ENCODE measurements at regions not wholly inside any gene's neighbourhood (a gene's known extent, or its start where the extent isn't known, plus 50 kb on each side); places are given as distances from the start of the nearest gene placed in this dataset.

DNA sequence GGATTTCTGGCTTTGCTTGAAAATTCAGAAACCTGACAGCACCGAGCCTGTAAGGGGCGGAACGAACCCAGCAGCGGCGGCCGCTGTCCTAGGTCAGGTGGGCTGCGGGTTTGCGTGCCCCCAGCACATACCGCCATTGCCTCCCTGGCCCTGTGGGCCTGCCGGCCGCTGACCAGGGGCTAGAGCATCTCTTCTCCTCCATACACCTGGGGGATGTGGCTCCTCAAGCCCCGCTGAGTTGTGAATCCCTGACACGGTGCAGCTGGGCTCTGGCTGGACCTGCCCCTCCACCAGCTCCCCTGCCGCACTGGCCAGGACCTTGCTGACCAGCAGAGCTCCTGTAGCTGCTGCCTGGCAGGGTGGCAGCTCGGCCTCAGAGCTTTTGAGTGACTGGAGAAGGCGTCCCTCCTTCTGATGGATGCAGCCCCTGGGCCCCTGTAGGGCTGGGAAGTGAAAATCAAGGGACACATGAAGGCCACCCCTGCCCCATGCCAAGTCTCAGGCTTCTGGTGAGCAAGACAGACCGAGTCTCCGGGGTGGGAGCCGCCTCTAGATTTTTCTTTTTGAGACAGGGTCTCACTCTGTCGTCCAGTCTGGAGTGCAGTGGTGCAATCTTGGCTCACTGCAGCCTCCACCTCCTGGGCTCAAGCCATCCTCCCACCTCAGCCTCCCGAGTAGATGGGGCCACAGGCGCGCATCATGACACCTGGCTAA is 184.9 kb upstream of the SFSWAP start:
- Histone ChIP-seq H3K4me2 (ENCODE audit: low read length) (no peak overlapping the region), H2AK5ac (ENCODE audit: low read length) (no peak overlapping the region), H3K27me3 (ENCODE audit: insufficient read depth, low read length, poor library complexity) (no peaks in the 10 kb centered on the region), H2BK15ac (replicated peaks; ENCODE audit: low read depth) (no peak overlapping the region), H3K36me3 (ENCODE audit: control insufficient read depth, insufficient read depth, low read length) (no peaks in the 10 kb centered on the region), H3K4ac (ENCODE audit: low read depth, low read length) (no peak overlapping the region), H3K18ac (ENCODE audit: low read length) (no peak overlapping the region), H3K27ac (ENCODE audit: low read depth, low read length) (no peak overlapping the region), H4K8ac (ENCODE audit: low read depth, low read length) (no peak overlapping the region), H2BK5ac (ENCODE audit: low read length) (no peak overlapping the region), H3K4me3 (ENCODE audit: low read length) (no peak overlapping the region), H3K23ac (ENCODE audit: low read length) (no peak overlapping the region), H3K79me1 (ENCODE audit: low read length) (no peaks in the 10 kb centered on the region), H3K56ac (ENCODE audit: low read length) (no peak overlapping the region), H3K79me2 (ENCODE audit: control insufficient read depth, insufficient read depth, low read length) (no peaks in the 10 kb centered on the region), H3K9ac (ENCODE audit: low read length) (no peak overlapping the region), H4K5ac (ENCODE audit: low read length) (no peak overlapping the region), H3K4me1 (ENCODE audit: control insufficient read depth, low read depth, low read length) (no peaks in the 10 kb centered on the region), H2BK120ac (ENCODE audit: low read depth, low read length) (no peak overlapping the region)
- no peak for DNase-seq
- no CpG with 5 or more reads among the region's 23 CpGs for WGBS (ENCODE audit: extremely low coverage, insufficient coverage, low lambda C conversion rate)

DNA sequence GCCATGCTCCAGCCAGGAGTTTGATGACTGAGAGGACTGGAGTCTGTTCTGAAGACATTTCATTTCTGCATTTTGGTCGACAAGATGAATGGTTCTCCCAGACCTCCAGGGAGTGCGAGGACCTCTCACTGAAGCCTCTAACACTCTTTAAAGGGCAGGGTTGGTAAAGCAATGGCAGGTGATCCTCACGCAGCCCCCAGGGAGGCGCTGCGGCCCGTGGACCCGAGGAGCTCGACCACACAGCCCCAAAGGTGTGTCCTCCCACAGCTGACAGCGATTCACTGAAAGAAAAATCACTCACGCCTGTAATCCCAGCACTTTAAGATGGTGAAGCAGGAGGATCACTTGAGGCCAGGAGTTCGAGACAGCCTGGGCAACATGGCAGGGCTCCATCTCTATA is 183.8 kb upstream of the SFSWAP start:
- no peak overlapping the region for H2BK5ac ChIP-seq (ENCODE audit: low read length)
- no peaks in the 10 kb centered on the region for H3K79me2 ChIP-seq (ENCODE audit: control insufficient read depth, insufficient read depth, low read length)
- H2BK120ac ChIP-seq (ENCODE audit: low read depth, low read length) = no peak overlapping the region
- H3K27me3 ChIP-seq (ENCODE audit: insufficient read depth, low read length, poor library complexity) = no peaks in the 10 kb centered on the region
- H2BK15ac ChIP-seq (replicated peaks; ENCODE audit: low read depth) = no peak overlapping the region
- H3K4me1 ChIP-seq (ENCODE audit: control insufficient read depth, low read depth, low read length) = no peaks in the 10 kb centered on the region
- no peak overlapping the region for H3K4me3 ChIP-seq (ENCODE audit: low read length)
- no peaks in the 10 kb centered on the region for H3K36me3 ChIP-seq (ENCODE audit: control insufficient read depth, insufficient read depth, low read length)
- H3K23ac ChIP-seq (ENCODE audit: low read length) = no peak overlapping the region
- no CpG with 5 or more reads among the region's 11 CpGs for WGBS (ENCODE audit: extremely low coverage, insufficient coverage, low lambda C conversion rate)
- no peaks in the 10 kb centered on the region for H3K79me1 ChIP-seq (ENCODE audit: low read length)
- H2AK5ac ChIP-seq (ENCODE audit: low read length) = no peak overlapping the region
- no peak overlapping the region for H3K27ac ChIP-seq (ENCODE audit: low read depth, low read length)
- H4K5ac ChIP-seq (ENCODE audit: low read length) = no peak overlapping the region
- H3K9ac ChIP-seq (ENCODE audit: low read length) = no peak overlapping the region
- H3K56ac ChIP-seq (ENCODE audit: low read length) = no peak overlapping the region
- H3K4ac ChIP-seq (ENCODE audit: low read depth, low read length) = no peak overlapping the region
- DNase-seq = no peak
- H3K4me2 ChIP-seq (ENCODE audit: low read length) = no peak overlapping the region
- no peak overlapping the region for H3K18ac ChIP-seq (ENCODE audit: low read length)
- H4K8ac ChIP-seq (ENCODE audit: low read depth, low read length) = no peak overlapping the region

DNA sequence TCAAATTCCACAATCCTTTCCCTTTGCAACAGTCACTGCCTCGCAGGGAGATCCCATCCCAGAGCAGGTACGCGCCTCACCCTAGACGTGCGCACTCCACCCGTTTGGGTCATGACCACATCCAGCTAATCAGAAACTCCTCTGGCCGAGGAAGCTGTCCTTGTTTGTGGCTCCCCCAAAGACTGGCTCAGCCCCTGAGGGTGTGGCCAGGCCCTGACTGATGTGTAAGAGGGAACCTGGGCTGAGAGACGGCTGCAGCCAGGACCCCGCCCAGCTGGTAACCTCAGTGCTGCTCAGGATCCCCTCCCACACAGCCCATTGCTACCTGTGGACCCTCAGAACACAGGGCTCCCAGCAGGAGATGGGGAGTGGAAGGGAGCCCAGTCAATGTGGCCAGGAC is 183.2 kb upstream of the SFSWAP start:
- WGBS (ENCODE audit: extremely low coverage, insufficient coverage, low lambda C conversion rate) = no CpG with 5 or more reads among the region's 9 CpGs
- no peak overlapping the region for H2BK5ac ChIP-seq (ENCODE audit: low read length)
- no peak overlapping the region for H3K56ac ChIP-seq (ENCODE audit: low read length)
- no peak overlapping the region for H2BK15ac ChIP-seq (replicated peaks; ENCODE audit: low read depth)
- no peaks in the 10 kb centered on the region for H3K27me3 ChIP-seq (ENCODE audit: insufficient read depth, low read length, poor library complexity)
- no peak overlapping the region for H3K9ac ChIP-seq (ENCODE audit: low read length)
- H4K8ac ChIP-seq (ENCODE audit: low read depth, low read length) = no peak overlapping the region
- no peak overlapping the region for H2AK5ac ChIP-seq (ENCODE audit: low read length)
- no peak for DNase-seq
- H3K4me1 ChIP-seq (ENCODE audit: control insufficient read depth, low read depth, low read length) = no peaks in the 10 kb centered on the region
- H3K79me1 ChIP-seq (ENCODE audit: low read length) = no peaks in the 10 kb centered on the region
- no peak overlapping the region for H2BK120ac ChIP-seq (ENCODE audit: low read depth, low read length)
- H3K4me3 ChIP-seq (ENCODE audit: low read length) = no peak overlapping the region
- H3K4me2 ChIP-seq (ENCODE audit: low read length) = no peak overlapping the region
- no peak overlapping the region for H4K5ac ChIP-seq (ENCODE audit: low read length)
- no peak overlapping the region for H3K23ac ChIP-seq (ENCODE audit: low read length)
- no peak overlapping the region for H3K4ac ChIP-seq (ENCODE audit: low read depth, low read length)
- H3K27ac ChIP-seq (ENCODE audit: low read depth, low read length) = no peak overlapping the region
- no peaks in the 10 kb centered on the region for H3K79me2 ChIP-seq (ENCODE audit: control insufficient read depth, insufficient read depth, low read length)
- no peak overlapping the region for H3K18ac ChIP-seq (ENCODE audit: low read length)
- H3K36me3 ChIP-seq (ENCODE audit: control insufficient read depth, insufficient read depth, low read length) = no peaks in the 10 kb centered on the region

DNA sequence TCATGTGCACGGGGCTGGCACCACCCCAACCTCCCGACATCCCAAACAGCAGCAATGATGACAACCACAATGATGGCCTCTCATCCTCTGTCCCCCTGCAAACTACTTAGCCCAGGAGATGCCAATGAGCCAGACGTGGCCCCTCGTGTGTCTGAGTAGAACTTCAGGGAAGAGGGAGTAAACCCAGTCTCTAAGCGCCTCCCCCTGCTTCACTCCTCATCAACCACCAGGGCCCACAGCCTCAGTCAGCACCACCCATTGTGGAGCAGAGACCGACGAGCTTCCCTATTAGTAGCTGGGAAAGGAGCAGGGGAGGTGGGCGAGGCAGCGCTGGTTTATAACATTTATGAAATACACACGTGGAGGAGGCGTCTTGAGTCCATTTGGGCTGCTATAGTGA is 182.7 kb upstream of the SFSWAP start:
- Histone ChIP-seq H3K4ac (ENCODE audit: low read depth, low read length) (no peak overlapping the region), H3K36me3 (ENCODE audit: control insufficient read depth, insufficient read depth, low read length) (no peaks in the 10 kb centered on the region), H3K27ac (ENCODE audit: low read depth, low read length) (no peak overlapping the region), H3K79me2 (ENCODE audit: control insufficient read depth, insufficient read depth, low read length) (no peaks in the 10 kb centered on the region), H2AK5ac (ENCODE audit: low read length) (no peak overlapping the region), H3K27me3 (ENCODE audit: insufficient read depth, low read length, poor library complexity) (no peaks in the 10 kb centered on the region), H2BK120ac (ENCODE audit: low read depth, low read length) (no peak overlapping the region), H3K4me2 (ENCODE audit: low read length) (no peak overlapping the region), H2BK15ac (replicated peaks; ENCODE audit: low read depth) (no peak overlapping the region), H3K4me1 (ENCODE audit: control insufficient read depth, low read depth, low read length) (no peaks in the 10 kb centered on the region), H3K56ac (ENCODE audit: low read length) (no peak overlapping the region), H3K79me1 (ENCODE audit: low read length) (no peaks in the 10 kb centered on the region), H3K9ac (ENCODE audit: low read length) (no peak overlapping the region), H4K8ac (ENCODE audit: low read depth, low read length) (no peak overlapping the region), H3K23ac (ENCODE audit: low read length) (no peak overlapping the region), H3K18ac (ENCODE audit: low read length) (no peak overlapping the region), H2BK5ac (ENCODE audit: low read length) (no peak overlapping the region), H3K4me3 (ENCODE audit: low read length) (no peak overlapping the region), H4K5ac (ENCODE audit: low read length) (no peak overlapping the region)
- WGBS (ENCODE audit: extremely low coverage, insufficient coverage, low lambda C conversion rate) = no CpG with 5 or more reads among the region's 11 CpGs
- DNase-seq = no peak

DNA sequence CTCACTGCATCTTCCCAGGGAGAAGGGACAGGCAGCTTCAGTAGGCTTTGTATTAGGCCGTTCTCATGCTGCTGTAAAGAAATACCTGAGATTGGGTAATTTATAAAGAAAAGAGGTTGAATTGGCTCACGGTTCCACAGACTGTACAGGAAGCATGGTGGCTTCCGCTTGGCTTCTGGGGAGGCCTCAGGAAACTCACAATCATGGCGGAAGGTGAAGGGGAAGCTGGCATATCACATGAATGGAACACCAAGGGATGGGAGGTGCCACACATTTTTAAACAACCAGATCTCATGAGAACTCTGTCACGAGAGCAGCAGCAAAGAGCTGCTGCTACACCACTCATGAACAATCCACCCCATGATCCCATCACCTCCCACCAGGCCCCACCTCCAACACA is 182.2 kb upstream of the SFSWAP start:
- no peaks in the 10 kb centered on the region for H3K36me3 ChIP-seq (ENCODE audit: control insufficient read depth, insufficient read depth, low read length)
- no CpG with 5 or more reads among the region's 5 CpGs for WGBS (ENCODE audit: extremely low coverage, insufficient coverage, low lambda C conversion rate)
- no peak overlapping the region for H3K4me3 ChIP-seq (ENCODE audit: low read length)

More for the DNA sequence above, 182.2 kb upstream of the SFSWAP start:
- Histone ChIP-seq H3K18ac (ENCODE audit: low read length) (no peak overlapping the region), H4K8ac (ENCODE audit: low read depth, low read length) (no peak overlapping the region), H3K4ac (ENCODE audit: low read depth, low read length) (no peak overlapping the region), H3K23ac (ENCODE audit: low read length) (no peak overlapping the region), H3K27ac (ENCODE audit: low read depth, low read length) (no peak overlapping the region), H2AK5ac (ENCODE audit: low read length) (no peak overlapping the region), H3K79me2 (ENCODE audit: control insufficient read depth, insufficient read depth, low read length) (no peaks in the 10 kb centered on the region), H3K4me1 (ENCODE audit: control insufficient read depth, low read depth, low read length) (no peaks in the 10 kb centered on the region), H2BK5ac (ENCODE audit: low read length) (no peak overlapping the region), H4K5ac (ENCODE audit: low read length) (no peak overlapping the region), H3K56ac (ENCODE audit: low read length) (no peak overlapping the region), H3K79me1 (ENCODE audit: low read length) (no peaks in the 10 kb centered on the region), H2BK120ac (ENCODE audit: low read depth, low read length) (no peak overlapping the region), H2BK15ac (replicated peaks; ENCODE audit: low read depth) (no peak overlapping the region), H3K27me3 (ENCODE audit: insufficient read depth, low read length, poor library complexity) (no peaks in the 10 kb centered on the region), H3K9ac (ENCODE audit: low read length) (no peak overlapping the region), H3K4me2 (ENCODE audit: low read length) (no peak overlapping the region)
- DNase-seq = no peak

All from mesendoderm (in vitro differentiated cells).